SU-DHL-6 (cell line): ENCODE measurements at regions not wholly inside any gene's neighbourhood (a gene's known extent, or its start where the extent isn't known, plus 50 kb on each side); places are given as distances from the start of the nearest gene placed in this dataset.

Source experiments
- EZH2phosphoT487 ChIP-seq: fragments of 200-600 bp; sonication (generic), shearing (Covaris generic); conservative IDR thresholded peaks from 2 replicates; pipeline ENCODE4 v1.6.1; 2018; ENCODE audit warnings: mild to moderate bottlenecking, antibody characterized with exemption, low read length, moderate library complexity, mixed read lengths
- TF ChIP-seq, protein P1 (sequence below): fragments of 200-600 bp; sonication (generic); IDR thresholded peaks from one replicate; pipeline ENCODE4 v1.5.1; 2017; ENCODE audit warnings: antibody characterized with exemption, mild to moderate bottlenecking, low read length, moderate library complexity; ENCODE audit not compliant: insufficient read depth, poor library complexity, severe bottlenecking

DNA sequence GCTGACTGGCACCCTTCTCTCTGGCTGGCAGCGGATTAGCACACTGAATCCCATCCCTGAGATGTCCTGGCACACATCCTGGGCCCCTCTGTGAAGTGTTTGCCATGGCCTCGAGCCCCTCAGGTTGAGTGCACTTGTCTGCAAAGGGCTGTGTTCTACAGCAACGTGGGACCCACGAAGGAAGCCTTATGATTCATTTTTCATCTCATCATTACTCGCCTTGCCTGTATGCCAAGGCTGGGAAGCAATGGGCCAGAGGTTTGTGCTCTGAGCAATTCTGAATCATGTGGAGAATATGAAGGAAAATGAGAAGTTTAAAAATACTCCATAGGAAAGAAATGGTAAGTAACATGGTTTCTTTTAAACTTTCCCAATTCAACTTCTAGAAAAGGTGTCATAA is 124.8 kb upstream of the LMO4 start:
- TF ChIP-seq, protein P1, sequence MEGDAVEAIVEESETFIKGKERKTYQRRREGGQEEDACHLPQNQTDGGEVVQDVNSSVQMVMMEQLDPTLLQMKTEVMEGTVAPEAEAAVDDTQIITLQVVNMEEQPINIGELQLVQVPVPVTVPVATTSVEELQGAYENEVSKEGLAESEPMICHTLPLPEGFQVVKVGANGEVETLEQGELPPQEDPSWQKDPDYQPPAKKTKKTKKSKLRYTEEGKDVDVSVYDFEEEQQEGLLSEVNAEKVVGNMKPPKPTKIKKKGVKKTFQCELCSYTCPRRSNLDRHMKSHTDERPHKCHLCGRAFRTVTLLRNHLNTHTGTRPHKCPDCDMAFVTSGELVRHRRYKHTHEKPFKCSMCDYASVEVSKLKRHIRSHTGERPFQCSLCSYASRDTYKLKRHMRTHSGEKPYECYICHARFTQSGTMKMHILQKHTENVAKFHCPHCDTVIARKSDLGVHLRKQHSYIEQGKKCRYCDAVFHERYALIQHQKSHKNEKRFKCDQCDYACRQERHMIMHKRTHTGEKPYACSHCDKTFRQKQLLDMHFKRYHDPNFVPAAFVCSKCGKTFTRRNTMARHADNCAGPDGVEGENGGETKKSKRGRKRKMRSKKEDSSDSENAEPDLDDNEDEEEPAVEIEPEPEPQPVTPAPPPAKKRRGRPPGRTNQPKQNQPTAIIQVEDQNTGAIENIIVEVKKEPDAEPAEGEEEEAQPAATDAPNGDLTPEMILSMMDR = no peak
- no peak for TF ChIP-seq EZH2phosphoT487
